ENCODE measurements at regions not wholly inside any gene's neighbourhood (a gene's known extent, or its start where the extent isn't known, plus 50 kb on each side); places are given as distances from the start of the nearest gene placed in this dataset.

GRCh38 chr6:82645536-82646230 is 282.1 kb downstream of the TPBG start:
- no peak for DNase-seq (ENCODE audit: low read depth, low spot score)

GRCh38 chr6:82646231-82646615 is 282.6 kb downstream of the TPBG start:
- DNase-seq (ENCODE audit: low read depth, low spot score), result no peak

- no peak for DNase-seq (ENCODE audit: low read depth, low spot score)
Observed at GRCh38 chr6:82651845-82652335, 288.3 kb downstream of the TPBG start.

- no peak for DNase-seq (ENCODE audit: low read depth, low spot score)
Observed at GRCh38 chr6:82679232-82679631, 315.6 kb downstream of the TPBG start.

- DNase-seq (ENCODE audit: low read depth, low spot score), result no peak
Observed at GRCh38 chr6:82680192-82680591, 316.6 kb downstream of the TPBG start.

GRCh38 chr6:82681119-82681714 is 317.6 kb downstream of the TPBG start:
- DNase-seq (ENCODE audit: low read depth, low spot score), result no peak

GRCh38 chr6:82686719-82687118 is 323.1 kb downstream of the TPBG start:
- no peak for DNase-seq (ENCODE audit: low read depth, low spot score)

- DNase-seq (ENCODE audit: low read depth, low spot score), result peak; percentile 3
Observed at GRCh38 chr6:82687855-82688254, 324.2 kb downstream of the TPBG start.

GRCh38 chr6:82690283-82690682 is 326.7 kb downstream of the TPBG start:
- DNase-seq (ENCODE audit: low read depth, low spot score), result no peak

- no peak for DNase-seq (ENCODE audit: low read depth, low spot score)
Observed at GRCh38 chr6:82691997-82692396, 328.4 kb downstream of the TPBG start.

GRCh38 chr6:82693094-82693493 is 329.5 kb downstream of the TPBG start:
- DNase-seq (ENCODE audit: low read depth, low spot score), result no peak

- no peak for DNase-seq (ENCODE audit: low read depth, low spot score)
Observed at GRCh38 chr6:82701341-82701740, 337.7 kb downstream of the TPBG start.

- no peak for DNase-seq (ENCODE audit: low read depth, low spot score)
Observed at GRCh38 chr6:82702574-82702973, 339.0 kb downstream of the TPBG start.

GRCh38 chr6:82703230-82703629 is 339.6 kb downstream of the TPBG start:
- no peak for DNase-seq (ENCODE audit: low read depth, low spot score)

- DNase-seq (ENCODE audit: low read depth, low spot score), result no peak
Observed at GRCh38 chr6:82704045-82704444, 340.4 kb downstream of the TPBG start.

GRCh38 chr6:82705579-82705978 is 342.0 kb downstream of the TPBG start:
- no peak for DNase-seq (ENCODE audit: low read depth, low spot score)

- no peak for DNase-seq (ENCODE audit: low read depth, low spot score)
Observed at GRCh38 chr6:82711105-82711827, 347.6 kb downstream of the TPBG start.

- no peak for DNase-seq (ENCODE audit: low read depth, low spot score)
Observed at GRCh38 chr6:82711971-82712370, 348.4 kb downstream of the TPBG start.

- DNase-seq (ENCODE audit: low read depth, low spot score), result no peak
Observed at GRCh38 chr6:82712389-82712788, 348.8 kb downstream of the TPBG start.

- DNase-seq (ENCODE audit: low read depth, low spot score), result no peak
Observed at GRCh38 chr6:82712826-82713225, 349.2 kb downstream of the TPBG start.

- no peak for DNase-seq (ENCODE audit: low read depth, low spot score)
Observed at GRCh38 chr6:82720992-82721391, 344.6 kb downstream of the UBE3D start.

GRCh38 chr6:82735790-82736189 is 329.9 kb downstream of the UBE3D start:
- no peak for DNase-seq (ENCODE audit: low read depth, low spot score)

GRCh38 chr6:82737965-82738364 is 327.7 kb downstream of the UBE3D start:
- DNase-seq (ENCODE audit: low read depth, low spot score), result no peak
